NCI-H446 treated with DMSO at 0.1 percent for 48 hours (cell line): ENCODE measurements at regions not wholly inside any gene's neighbourhood (a gene's known extent, or its start where the extent isn't known, plus 50 kb on each side); places are given as distances from the start of the nearest gene placed in this dataset.
A peak's percentile ranks its signal among the peaks of the same experiment; 100 is the strongest.

ENCODE experiments used
- DNase-seq: peaks from one replicate; lab custom pipeline; 2025; lab: John Stamatoyannopoulos, UW

DNA sequence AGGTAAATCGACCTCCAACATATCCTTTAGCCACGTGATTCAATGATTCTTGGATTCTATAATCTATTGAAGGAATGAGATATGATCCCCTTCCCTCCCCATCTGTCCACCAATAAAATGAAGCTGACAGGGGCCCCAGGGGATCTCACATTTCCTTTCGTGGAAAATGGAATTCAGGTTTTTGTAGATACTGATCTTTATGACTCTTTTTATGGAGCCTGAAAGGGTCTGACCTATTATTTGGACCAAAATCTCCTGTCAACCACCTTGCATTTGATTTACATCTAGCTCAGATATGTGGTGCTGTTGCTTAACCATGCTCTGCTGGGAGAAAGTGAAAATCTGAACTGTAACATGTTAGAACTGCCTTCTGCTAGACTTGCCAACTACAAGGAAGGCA, 234.0 kb upstream of the CXCL12 start:
- DNase-seq: no peak

DNA sequence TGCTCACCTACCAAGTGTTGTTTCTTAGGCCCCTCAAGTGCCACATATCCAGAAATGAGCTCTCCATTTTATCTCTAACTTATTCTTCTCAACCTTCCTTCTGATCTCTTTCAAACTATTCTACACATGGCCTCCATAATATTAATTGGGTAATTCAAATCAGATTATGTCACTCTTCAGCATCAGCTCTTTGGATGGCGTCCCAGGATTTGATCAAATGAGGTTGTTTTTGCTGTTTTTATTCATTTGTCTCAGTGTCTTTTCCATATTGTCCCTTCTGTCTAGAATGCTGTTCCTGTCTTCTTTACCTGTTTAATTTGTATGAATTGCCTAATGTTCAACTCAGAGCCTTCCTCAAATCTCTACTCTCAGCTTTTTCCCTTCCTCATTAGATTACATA, 234.6 kb upstream of the CXCL12 start:
- DNase-seq: no peak

- DNase-seq: no peak
These were observed 235.1 kb upstream of the CXCL12 start for GRCh38 chr10:44619975-44620374.

DNA sequence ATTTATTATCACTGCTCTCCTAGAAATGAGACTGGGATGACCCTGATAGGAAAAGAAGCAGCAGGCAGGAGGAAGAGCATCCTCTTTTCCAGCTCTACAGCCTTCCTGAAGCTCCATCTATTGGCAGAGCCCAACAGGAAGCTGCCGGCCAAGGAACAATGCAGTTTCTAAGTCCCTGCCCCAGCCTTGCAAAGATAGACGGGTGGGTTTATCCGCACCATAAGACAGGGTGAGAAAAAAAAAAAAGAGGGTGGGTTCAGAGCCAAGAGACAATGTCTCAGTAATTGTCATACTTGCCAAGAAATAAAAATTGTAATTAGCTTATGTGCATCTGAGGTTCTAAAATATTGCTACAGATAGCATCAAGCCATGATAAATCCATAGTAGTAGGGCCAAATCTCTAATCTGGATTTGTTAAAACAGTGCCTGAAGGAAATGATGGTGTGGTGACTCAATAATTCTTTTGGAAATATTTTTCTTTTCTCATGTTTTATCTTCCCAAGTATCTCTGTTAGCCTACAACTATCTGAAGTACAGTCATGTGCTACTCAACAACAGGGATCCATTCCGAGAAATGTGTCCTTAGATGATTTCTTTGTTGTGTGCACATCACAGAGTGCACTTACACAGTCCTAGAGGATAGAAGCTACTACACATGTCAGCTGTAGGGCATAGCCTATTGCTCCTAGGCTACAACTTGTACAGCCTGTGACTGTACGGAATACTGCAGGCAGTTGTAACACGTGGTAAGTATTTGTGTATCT, 242.9 kb upstream of the CXCL12 start:
- no peak for DNase-seq

GRCh38 chr10:44628921-44629320, 244.0 kb upstream of the CXCL12 start:
- no peak for DNase-seq

DNA sequence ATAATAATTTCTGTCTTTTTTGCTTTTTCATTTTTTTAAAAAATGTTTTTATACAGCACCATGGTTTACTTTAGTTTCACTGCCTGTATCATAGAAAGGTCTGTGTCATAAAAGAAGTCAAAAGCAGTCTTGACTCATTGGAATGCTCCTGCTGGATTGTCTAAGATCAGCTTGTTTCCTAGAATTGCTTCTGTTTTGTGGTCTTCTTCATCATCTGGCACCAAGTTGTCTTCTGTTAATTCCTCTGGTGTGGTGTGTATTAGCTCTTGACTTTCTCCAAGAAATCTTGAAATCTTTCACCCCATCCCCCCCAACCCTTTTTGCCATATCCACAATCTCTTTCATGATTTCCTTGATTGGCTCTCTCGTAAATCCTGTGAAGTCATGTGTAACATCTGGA, 250.3 kb upstream of the CXCL12 start:
- no peak for DNase-seq

GRCh38 chr10:44636625-44637024, 251.7 kb upstream of the CXCL12 start:
- DNase-seq: no peak

GRCh38 chr10:44640429-44640828, 255.5 kb upstream of the CXCL12 start:
- no peak for DNase-seq

GRCh38 chr10:44647473-44647872, 262.6 kb upstream of the CXCL12 start:
- DNase-seq: no peak

GRCh38 chr10:44647877-44648542, 263.1 kb upstream of the CXCL12 start:
- peak; percentile 95 for DNase-seq

DNA sequence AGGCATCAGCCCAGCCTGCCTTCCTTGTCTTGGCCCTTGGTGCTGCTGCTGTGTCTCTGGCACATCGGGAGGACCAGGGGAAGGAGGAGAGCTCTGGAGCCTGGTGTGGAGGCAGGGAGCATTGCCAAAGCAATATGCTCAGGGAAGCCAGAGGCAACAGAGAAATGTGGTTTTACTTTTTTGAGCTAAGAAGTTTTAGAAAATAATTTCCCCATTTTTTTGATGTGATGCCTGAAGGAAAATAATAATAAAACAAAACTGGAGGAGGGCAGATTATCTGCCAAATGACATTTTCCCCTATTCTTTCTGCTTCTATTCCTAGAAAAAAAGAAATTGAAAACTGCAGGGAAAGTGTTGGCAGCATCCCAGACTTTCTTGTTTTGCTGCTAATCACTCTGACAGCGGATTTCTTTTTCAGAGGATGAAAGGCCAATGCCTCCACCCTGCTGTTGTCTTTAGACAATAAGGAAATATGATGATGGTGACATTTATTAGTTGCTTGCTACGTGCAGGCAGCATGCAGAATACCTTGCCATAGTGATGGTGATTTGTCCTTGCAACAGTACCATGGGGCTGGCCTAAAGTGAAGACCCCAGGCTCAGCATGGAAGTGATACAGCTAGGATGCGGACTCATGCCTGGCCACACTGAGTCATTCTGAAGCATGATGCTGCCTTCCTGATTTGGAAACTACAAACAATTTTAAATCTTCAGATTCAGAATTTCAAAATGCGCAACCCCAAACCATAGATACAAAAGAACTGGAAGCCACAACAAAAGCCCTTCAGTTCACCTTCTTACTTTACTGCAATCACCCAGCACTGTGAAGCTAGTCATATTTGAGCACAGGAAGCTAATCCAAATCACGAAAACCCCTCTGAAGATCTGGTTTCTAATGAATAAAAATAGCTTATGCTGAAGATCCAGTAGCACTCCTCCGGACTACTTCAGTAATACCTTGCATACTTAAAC, 260.2 kb upstream of the TMEM72 start:
- DNase-seq: peak; percentile 83

DNA sequence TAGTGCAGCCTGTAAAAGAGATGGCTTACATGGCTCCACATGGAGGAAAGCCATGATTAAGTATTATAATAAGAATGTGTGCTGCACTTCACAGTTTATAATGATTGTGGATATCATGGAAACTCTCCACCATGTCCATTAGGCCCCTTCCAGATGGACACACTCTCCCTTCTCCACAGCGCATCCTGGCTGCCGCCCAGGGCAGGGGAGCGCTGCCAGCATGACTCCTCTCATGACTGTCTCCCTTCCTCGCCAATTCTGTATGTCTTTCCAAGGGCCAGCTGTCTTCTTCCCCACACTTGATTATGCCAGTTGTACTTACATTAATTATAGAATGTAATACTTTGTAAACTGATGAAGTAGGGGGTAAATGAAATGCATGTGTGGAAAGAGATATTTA, 259.3 kb upstream of the TMEM72 start:
- peak; percentile 86 for DNase-seq

- DNase-seq: no peak
These were observed 251.8 kb upstream of the TMEM72 start for GRCh38 chr10:44659320-44659719.

- no peak for DNase-seq
These were observed 250.9 kb upstream of the TMEM72 start for GRCh38 chr10:44660271-44660670.

DNA sequence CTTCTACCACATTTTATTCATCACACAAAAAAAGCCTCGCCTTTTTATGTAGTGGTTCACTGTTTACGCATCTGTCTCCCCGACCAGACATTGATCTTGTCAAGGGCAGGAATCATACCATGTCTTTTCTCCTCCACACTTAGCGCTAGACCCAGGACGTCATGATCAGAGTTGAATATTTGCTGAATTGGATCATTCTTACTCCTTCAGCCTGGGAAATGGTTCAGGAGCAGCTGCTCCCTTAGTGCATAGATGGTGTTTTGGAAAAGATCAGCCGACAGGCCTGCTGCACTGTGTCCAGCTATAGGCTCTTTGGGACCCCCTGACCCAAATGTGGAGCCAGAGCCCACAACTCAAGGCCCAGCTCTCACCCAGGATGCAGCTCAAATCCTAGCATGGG, 249.1 kb upstream of the TMEM72 start:
- no peak for DNase-seq

GRCh38 chr10:44668336-44668735, 242.8 kb upstream of the TMEM72 start:
- no peak for DNase-seq

DNA sequence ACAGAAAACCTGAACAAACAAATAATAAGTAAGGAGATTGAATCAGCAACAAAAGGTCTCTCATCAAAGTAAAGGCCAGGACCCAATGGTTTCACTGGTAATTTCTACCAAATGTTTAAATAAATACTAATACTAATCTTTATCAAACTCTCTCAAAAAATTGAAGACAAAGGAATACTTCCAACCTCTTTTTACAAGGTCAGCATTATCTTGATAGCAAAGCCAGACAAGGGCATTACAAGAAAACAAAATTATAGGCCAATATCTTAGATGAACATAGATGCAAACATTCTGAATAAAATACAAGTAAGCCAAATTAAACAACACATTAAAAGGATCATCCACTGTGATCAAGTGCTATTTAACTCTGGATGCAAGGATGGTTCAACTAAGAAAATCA, 239.8 kb upstream of the TMEM72 start:
- DNase-seq: no peak

DNA sequence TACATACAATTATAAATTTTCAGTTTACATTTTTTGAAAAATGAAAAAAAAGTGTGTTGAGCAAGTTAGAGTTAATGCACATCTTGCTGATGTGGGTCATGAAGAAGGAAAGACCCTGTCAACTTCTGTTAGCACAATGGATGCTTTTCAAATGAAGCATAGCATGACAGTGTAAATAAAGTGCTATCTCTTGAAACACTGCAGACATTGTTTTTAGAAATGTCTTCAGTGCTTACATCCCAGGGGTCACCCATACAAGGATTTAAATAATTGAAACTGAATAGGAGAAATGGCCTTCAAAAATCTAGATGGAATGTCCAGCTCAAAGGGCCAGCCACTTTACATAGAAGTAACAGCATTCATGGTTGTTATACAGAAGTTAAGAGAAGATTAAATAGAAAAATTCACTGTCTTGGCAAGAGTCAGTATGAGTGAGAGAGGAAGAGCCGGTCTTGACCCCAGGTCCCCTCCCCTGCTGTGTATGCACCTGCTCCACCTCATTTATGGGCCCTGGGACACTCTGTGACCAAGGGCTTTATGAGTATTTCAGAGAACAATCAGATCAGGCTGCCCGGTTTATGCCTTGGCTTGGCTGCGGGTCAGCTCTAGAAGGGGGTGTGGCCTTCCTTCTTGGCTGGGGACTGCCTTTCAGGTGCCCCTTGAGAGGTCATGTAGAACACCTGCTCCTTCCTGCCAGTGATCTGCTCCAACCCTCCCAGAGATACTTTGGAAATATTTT, 237.7 kb upstream of the TMEM72 start:
- DNase-seq: no peak

DNA sequence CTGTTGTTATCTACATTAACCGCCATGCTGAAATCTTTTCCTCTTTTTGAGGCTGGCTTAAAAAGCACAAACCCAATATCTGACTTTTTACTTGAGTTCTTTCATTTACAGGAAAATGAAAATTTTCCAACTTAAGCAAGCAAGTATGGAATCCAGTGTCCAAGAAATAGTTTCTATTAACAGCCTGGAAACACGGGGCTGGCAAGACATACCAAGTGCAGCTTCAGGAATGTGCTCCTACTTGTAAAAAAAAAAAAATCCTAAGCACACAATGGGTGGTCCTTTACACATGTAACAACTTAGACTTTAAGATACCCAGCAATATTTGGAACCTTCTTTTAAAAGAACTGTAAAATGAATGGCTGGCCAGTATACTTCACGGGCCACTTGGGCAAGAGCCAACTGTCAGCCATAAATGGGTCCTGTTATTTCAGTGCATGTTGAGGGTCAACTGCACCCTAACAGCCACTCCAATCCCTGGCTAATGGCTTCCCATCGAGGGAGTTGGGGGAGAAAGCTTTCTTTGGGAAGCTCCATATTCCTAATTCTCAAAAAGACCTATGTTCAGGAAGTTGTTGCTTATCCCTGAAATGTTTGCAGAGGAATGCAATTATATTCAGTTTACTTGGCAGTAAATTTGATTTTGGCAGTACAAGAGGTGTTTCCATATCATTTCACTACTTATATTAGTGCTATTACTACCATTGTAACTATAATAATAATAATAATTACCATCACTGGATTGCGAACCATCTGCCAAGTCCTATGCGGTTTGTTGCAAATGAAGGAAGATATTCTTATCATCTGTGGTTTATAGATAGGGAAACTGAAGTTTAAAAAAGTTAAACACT, 236.4 kb upstream of the TMEM72 start:
- no peak for DNase-seq

DNA sequence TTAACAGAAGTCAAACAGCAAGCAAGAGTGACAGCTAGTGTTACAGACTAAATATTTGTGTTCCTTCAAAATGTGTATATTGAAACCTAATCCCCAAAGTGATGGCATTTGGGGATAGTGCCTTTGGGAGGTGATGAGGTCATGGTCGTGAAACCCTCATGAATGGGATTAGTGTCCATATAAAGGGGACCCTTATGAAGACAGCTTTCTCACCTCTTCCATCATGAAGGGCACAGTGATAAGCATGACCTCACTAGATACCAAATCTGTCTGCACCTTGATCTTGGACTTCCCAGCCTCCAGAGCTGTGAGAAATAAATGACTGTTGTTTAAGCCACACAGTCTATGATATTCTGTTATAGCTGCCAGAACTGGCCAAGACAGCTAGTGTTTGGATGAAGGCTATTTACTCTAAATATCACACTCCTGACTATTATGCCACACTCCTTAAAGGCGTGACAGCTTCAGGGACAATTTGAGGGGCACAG, 235.7 kb upstream of the TMEM72 start:
- DNase-seq: no peak

DNA sequence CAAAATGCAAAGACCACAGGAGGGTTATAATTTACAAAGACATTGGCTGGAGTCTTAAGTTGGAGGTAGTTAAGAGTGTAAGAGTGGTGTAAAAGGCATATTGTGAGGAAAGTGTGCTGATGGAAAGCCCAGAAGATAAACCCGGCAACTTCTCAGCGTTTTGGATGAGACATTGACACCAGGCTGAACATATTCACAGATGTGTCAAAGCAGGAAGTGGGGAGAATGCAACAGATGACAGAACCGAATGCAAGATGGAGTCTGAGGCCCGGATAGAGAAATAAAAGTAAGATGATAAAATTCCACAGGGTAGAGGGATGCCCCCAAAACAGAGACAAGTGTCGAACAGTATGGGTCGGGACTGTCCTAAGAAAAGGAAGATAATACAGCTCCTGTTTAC, 230.4 kb upstream of the TMEM72 start:
- no peak for DNase-seq
